Retinal pigment epithelial cell (primary cell): ENCODE measurements at regions not wholly inside any gene's neighbourhood (a gene's known extent, or its start where the extent isn't known, plus 50 kb on each side); places are given as distances from the start of the nearest gene placed in this dataset.
"Not testable (repeated sequence)": the region's sequence is repeated elsewhere in the genome, so short reads cannot be mapped to it uniquely, and the experiment has no call there.

ENCODE experiments used
- DNase-seq: peaks from one replicate; pipeline ENCODE4 v3.0.0-alpha.2; 2010; ENCODE audit warnings: low read depth
- H3K4me3 ChIP-seq: 2 replicates; pipeline ENCODE4 v1.5.1; 2011; ENCODE audit warnings: mild to moderate bottlenecking, low read length, control low read depth, moderate library complexity
- TF ChIP-seq, protein P1 (sequence below): conservative IDR thresholded peaks from 2 replicates; pipeline ENCODE4 v1.5.1; 2011; ENCODE audit warnings: low read depth, low read length, control low read depth, inconsistent platforms

DNA sequence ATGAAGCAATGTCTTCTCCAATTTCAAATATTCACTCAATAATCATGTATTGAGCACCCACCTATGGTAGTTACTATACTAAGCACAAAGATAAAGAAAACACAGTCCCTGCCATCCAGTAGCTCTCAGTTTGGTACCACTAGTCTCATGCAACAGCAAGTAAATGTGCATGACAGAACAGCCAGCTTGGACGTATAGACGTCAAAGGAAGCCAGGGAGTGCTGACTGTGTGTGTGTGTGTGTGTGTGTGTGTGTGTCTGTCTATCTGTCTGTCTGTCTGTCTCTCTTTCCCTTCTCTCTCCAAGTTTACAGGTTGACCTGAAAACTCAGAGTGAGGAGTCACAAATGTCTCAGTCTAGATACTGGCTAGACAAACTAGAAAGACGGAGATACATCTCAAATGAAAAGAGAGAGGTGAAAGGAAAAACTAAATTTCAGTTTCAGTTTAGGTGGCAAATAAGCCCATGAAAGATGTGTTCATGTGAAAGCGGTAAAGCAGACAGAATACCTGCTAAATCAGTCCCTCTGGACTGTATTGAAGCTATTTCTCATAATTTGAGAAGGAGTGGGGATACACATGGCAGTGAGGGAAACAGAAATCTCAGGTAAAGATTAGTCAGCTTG lies 141.1 kb upstream of the PTPRG start:
- DNase-seq: no peak
- no peak overlapping the region for H3K4me3 ChIP-seq
- TF ChIP-seq, protein P1, sequence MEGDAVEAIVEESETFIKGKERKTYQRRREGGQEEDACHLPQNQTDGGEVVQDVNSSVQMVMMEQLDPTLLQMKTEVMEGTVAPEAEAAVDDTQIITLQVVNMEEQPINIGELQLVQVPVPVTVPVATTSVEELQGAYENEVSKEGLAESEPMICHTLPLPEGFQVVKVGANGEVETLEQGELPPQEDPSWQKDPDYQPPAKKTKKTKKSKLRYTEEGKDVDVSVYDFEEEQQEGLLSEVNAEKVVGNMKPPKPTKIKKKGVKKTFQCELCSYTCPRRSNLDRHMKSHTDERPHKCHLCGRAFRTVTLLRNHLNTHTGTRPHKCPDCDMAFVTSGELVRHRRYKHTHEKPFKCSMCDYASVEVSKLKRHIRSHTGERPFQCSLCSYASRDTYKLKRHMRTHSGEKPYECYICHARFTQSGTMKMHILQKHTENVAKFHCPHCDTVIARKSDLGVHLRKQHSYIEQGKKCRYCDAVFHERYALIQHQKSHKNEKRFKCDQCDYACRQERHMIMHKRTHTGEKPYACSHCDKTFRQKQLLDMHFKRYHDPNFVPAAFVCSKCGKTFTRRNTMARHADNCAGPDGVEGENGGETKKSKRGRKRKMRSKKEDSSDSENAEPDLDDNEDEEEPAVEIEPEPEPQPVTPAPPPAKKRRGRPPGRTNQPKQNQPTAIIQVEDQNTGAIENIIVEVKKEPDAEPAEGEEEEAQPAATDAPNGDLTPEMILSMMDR: no peak

DNA sequence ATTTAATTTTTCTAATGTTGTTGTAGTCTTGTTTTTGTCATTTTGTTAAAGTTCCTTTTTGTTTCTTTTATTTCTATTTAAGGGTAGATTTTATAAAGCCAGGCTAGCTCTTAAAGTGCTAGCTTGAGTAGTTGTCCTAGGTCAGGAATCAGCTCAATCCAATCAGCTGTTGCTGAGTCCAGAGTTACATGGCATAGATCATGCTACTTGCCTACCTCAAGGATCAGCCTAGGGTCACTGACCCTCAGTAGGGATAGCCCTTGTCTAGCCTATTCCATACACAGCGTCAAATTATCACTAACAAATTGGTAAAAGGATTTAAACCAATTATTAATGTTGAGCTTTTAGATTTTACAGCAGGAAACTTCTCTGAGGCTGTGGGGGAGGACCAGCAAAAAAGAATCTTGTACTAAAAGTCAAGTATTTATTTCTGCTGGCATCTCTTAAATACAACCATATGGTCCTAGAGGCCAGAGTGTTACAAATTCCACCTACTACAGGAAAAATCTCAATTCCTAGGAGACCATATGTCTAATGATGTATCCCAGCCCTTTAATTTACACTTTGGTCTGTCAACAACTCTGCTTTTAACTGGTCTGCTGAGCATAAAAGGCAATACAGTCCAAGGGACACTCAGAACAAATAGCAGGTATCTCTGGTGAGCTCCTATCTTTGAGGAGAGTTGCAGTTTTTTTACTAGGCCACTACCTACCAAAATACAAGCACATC lies 138.3 kb upstream of the PTPRG start:
- TF ChIP-seq, protein P1: no peak
- no peak overlapping the region for H3K4me3 ChIP-seq
- no peak for DNase-seq

DNA sequence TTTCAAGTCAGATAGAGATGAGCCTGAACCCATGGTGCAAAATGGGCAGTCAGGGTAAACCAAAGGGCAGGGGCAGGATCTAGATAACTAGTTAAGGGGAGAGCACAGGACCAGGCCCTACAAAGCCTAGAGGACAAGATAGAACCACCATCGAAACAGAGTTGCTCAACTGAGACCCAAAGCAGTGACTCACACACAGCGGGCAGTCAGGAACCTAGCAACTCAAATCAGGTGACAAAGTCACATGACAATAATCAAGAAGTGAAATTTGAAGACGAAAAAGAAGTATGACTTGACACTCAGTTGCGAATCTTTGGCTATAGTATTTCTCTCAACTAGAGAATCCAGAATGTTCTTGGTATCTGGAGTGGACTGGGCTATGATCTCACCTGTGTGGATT lies 136.0 kb upstream of the PTPRG start:
- TF ChIP-seq, protein P1: no peak
- DNase-seq: no peak
- H3K4me3 ChIP-seq: no peak overlapping the region

DNA sequence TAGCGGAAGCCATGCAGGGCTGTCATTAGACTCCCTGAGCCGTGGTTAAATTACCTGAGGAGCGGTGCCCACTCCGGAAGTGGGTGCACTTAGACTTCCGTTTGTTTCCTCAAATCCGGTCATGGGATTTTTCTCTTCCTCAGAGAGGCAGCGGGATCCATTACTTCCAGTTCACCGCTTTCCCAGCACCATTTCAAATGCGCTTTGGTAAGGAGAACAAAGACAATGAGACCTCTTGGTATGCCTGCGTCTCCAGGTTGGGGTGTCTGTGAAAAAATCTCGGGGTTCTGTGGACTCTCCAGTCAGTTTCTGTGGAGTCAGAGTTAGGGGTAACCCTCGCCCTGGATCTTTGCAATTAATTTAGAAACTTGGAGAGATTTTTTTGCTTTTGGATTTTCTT lies 132.3 kb upstream of the PTPRG start:
- TF ChIP-seq, protein P1: no peak
- no peak for DNase-seq
- H3K4me3 ChIP-seq: no peak overlapping the region

DNA sequence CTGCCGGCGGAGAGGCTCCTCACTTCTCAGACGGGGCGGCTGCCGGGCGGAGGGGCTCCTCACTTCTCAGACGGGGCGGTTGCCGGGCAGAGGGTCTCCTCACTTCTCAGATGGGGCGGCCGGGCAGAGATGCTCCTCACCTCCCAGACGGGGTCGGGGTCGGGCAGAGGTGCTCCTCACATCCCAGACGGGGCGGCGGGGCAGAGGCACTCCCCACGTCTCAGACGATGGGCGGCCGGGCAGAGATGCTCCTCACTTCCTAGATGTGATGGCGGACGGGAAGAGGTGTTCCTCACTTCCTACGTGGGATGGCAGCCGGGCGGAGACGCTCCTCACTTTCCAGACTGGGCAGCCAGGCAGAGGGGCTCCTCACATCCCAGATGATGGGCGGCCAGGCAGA lies 126.5 kb upstream of the PTPRG start:
- DNase-seq, H3K4me3 ChIP-seq: not testable (repeated sequence)

DNA sequence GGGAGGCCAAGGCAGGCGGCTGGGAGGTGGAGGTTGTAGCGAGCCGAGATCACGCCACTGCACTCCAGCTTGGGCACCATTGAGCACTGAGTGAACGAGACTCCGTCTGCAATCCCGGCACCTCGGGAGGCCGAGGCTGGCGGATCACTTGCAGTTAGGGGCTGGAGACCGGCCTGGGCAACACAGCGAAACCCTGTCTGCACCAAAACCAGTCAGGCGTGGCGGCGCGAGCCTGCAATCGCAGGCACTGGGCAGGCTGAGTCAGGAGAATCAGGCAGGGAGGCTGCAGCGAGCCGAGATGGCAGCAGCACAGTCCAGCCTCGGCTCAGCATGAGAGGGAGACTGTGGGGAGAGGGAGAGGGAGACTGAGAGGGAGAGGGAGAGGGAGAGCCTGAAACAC lies 126.0 kb upstream of the PTPRG start:
- H3K4me3 ChIP-seq, DNase-seq: not testable (repeated sequence)

DNA sequence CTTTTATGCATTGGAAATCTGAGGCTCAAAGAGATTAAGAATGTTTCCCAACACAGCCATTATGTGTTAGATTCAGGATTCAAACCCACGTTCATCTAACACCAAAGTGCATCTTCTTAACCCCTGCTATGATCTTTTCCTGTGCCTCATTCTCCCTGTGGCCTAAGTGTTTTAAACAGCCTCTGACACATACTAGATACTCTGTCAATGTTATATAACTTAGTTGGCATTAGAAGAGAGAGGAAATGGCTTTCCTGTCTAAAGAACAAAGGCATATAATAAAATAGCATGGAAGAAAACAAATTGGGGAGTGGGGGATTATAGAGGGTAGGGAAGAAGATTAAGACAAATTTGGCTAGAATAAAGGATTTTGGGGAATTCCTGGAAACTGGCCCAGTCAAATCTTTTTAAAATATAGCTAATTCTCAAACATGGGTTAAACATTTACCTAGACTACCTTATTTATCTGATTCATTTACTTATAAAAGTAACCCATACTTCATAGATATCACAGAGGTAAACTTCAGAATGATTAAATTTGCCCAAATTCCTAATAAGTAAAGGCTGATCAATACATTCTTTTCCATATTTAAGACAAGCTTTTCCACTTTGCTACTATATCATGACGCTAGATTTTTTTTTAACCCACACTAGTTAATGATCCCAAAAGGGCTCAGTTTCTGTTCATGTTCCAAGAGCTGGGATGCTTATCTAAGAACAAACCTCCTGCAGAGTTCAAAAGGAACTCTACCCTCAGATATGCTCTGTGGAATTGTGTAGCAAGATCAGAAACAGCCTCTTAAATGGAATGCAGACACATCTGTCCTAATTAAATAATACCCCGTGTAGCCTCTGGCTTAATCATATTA lies 122.9 kb upstream of the PTPRG start:
- TF ChIP-seq, protein P1: no peak
- no peak overlapping the region for H3K4me3 ChIP-seq
- no peak for DNase-seq

DNA sequence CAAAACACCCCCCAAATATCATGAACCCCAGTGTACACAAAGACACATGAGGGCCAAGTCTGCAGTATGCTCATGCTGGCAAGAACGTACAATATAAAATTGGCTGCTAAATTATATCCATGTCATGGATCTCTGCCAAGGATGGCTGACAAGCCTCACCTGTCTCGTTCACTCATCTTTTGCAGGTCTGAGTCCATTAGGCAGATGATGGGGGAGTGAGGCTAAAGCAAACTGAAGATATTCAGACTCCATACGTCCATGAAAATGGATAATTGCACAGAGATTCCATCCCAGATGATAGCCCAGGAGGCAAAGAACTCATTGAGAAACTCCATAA lies 122.3 kb upstream of the PTPRG start:
- DNase-seq: no peak
- TF ChIP-seq, protein P1: no peak

More for the DNA sequence above, 122.3 kb upstream of the PTPRG start:
- no peak overlapping the region for H3K4me3 ChIP-seq
